Stimulated activated CD8-positive, alpha-beta memory T cell treated with anti-CD3 and anti-CD28 coated beads, Interleukin-12 subunit alpha, Interleukin-12 subunit beta, amount 100 ng/mL, for 4 hours (primary cell): ENCODE measurements at regions not wholly inside any gene's neighbourhood (a gene's known extent, or its start where the extent isn't known, plus 50 kb on each side); places are given as distances from the start of the nearest gene placed in this dataset.

Source experiments
- DNase-seq: peaks from one replicate; pipeline ENCODE4 v3.0.0-alpha.2; 2020; ENCODE audit warnings: low read depth

DNA sequence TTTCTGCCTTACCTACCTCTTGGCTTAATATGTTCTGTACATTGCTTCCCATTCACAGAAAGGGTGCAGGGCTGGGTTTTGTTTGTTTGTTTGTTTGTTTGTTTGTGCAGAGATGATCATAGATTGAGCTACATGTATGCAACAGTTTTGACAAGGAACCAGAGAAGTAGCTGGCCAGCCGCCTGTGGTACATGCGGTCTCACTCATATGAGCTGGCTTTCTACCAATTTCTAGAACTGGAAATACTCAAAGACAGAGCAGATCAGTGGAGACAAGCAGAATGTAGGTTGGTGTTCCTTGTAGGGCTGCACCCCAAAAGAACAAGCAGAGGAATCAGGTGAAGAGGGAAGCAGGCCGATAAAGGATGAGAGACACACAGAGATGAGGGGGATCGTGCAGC, 502.7 kb downstream of the SOX2 start:
- no peak for DNase-seq

DNA sequence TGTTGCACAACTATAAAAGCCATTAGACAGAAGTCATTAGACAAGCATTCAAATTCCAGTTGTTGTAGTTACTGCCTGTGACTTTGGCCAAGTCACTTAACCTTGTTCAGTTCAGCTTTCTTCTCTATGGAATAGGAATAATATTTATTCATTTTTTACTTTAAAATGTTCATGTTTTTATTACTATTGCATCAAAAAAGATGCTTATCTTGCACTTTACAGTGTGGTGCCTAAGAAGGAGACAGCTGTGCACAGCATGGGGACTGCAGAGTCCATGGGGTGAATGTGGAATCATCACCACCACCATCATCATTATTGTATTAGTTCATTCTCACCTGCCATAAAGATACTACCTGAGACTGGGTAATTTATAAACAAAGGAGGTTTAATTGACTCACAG, 504.2 kb downstream of the SOX2 start:
- no peak for DNase-seq

- no peak for DNase-seq
Observed at GRCh38 chr3:182216311-182216970, 504.7 kb downstream of the SOX2 start.

- no peak for DNase-seq
Observed at GRCh38 chr3:182220013-182220412, 508.3 kb downstream of the SOX2 start.

DNA sequence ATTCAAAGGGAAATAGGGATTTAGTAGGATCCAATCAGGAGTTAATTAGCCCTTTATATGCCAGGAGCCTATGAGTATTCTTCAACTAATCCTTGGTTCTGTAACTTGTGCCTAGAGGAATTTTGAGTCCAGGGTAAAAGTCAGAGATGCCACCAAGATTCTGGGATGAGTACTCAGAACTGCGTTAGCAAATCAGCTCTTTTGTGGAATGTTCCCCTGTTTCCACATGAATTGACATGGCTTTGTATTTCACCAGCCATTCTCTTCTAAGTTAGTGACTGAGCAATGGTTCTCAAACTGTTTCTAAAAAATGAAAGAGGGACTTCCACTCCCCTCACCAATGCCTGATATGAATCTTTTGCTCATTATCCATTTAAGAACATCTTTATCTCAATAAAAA, 508.7 kb downstream of the SOX2 start:
- no peak for DNase-seq

DNA sequence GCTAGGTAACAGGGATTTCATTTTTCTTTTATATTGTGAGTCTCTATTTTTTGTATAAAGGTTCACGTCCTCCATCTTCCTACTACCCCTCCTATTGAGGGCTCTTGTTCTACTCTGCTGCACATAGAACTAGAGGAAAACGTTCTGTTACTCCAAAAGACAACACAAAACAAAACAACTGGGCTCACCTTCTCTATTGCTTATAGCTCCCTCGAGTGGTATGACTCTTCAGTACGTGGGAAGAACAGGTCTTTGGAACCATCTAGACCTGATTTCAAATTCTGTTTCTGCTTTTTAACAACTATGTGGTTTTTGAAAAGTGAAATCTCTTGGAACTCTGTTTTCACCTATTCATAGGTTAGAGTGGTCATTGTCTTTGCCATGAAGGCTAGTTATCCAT, 515.3 kb downstream of the SOX2 start:
- DNase-seq = no peak

GRCh38 chr3:182233405-182233804, 521.7 kb downstream of the SOX2 start:
- DNase-seq = no peak

- DNase-seq = no peak
Observed at GRCh38 chr3:182233957-182234356, 522.2 kb downstream of the SOX2 start.

- no peak for DNase-seq
Observed at GRCh38 chr3:182234881-182235280, 523.2 kb downstream of the SOX2 start.

GRCh38 chr3:182235504-182235903, 523.8 kb downstream of the SOX2 start:
- DNase-seq = no peak

- DNase-seq = no peak
Observed at GRCh38 chr3:182238126-182238525, 526.4 kb downstream of the SOX2 start.

DNA sequence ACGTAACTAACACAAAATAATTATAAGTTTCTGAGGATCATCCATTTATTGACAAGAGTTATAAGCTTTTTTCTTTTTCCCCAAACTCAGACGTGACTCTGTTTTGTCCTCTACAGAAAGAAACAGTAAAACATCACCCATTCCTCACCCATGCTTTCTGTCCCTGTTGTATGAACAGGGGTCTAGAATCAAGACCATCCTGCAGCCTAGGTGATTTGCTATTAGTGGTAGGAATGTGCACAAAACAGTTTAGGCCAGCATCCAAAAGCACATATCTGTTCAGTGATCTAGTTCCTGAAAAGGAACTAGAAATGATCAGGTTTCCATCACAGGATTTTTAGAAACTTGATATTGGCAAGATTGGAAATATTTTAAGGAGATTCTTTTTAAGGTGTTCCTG, 527.6 kb downstream of the SOX2 start:
- DNase-seq = no peak

GRCh38 chr3:182240474-182240873, 528.7 kb downstream of the SOX2 start:
- no peak for DNase-seq

- DNase-seq = no peak
Observed at GRCh38 chr3:182241196-182241765, 529.6 kb downstream of the SOX2 start.

- DNase-seq = no peak
Observed at GRCh38 chr3:182241766-182242488, 530.2 kb downstream of the SOX2 start.

DNA sequence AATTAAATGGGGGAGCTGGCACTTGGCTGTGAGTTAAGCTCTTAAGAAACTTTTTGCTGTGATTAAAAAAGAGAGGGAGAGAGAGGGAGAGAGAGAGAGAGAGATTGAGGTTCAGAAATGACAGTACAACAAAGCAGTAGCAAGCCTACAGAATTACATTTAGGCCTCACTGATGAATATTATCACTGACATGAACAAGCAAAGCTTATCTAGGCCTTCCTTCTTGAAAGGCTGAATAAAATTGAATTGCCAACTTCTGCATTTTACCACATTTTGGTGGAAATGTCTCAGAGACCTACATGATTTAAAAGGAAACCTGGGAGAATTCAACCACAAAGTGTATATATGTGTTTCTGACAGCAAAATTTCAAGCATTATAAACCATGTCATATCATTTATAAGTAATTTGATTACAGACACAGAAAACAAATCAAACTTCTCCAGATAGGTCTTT, 530.8 kb downstream of the SOX2 start:
- DNase-seq = no peak

DNA sequence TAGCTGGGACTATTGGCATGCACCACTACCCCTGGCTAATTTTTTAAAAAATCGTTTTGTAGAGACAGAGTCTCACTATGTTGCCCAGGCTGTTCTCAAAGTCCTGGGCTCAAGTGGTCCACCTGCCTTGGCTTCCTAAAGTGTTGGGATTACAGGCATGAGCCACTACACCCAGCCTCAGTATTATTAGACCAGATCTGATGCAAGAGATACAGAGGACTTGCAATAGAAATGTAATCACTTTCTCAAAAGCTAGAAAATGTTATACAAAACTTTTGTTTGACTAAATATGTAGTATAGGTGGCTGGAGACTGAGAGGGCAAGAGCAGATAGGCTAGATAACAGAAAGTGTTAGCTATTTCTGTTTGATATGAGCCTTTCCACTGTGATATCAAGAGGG, 531.9 kb downstream of the SOX2 start:
- no peak for DNase-seq

GRCh38 chr3:182244222-182244971, 532.7 kb downstream of the SOX2 start:
- DNase-seq = no peak

DNA sequence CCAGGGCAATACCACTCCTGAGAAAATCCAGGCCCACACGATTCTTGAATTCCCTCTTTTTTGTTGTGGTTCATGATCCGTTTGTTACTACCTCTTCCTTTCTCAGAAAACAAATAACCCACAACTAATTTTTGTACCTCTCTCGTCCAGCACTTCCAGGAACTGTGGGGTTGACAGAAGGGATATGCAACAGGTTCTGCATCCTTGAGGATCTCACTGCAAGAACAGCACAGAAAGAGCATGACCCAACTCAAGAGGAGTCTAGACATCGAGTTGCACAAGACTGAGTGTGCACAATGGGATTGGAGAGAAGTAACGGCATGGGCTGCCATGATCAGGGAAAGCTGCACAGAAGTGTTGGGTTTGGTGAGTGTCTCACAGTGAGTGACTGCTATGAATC, 533.3 kb downstream of the SOX2 start:
- no peak for DNase-seq

GRCh38 chr3:182246870-182247269, 535.1 kb downstream of the SOX2 start:
- no peak for DNase-seq

- no peak for DNase-seq
Observed at GRCh38 chr3:182248349-182248880, 536.7 kb downstream of the SOX2 start.

DNA sequence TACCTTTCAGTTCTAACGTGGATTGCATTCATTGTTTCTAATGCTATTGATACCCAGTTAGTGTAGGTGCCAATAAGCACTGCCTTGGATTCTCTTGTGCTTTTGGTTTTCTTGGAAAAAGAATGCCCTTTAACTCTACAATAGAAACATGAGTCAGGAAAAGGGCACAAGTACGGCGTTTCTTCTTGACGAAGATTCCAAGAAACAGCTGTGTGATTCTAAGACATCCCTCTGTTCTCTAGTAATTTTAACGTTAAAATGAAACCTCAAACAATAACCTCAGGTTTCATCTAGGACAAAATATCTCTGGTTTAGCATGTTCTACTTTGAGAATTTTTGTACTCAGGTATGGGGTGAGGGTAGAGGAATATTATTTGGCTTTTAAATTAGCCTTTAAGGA, 540.5 kb upstream of the ATP11B start:
- DNase-seq = no peak

DNA sequence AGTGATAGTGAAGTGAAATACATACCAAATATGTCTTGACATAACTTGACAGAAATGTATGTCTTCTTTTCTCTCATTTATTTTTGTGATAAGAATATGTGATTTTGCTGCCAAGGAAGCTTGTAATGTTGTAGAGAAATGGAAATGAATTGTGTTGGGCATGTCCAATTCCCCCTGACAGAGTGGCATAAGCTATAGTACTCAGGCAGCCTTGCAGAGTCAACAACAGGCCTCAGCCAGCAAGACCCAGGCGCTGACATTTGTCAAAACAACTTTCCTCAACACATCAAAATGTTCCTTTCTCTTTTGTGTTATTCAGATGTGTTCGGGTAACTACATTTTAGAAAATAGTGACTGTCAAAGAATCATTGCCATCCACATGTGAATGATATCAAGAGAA, 538.1 kb upstream of the ATP11B start:
- no peak for DNase-seq
